Right cardiac atrium (tissue), 5 donors: ENCODE measurements at regions not wholly inside any gene's neighbourhood (a gene's known extent, or its start where the extent isn't known, plus 50 kb on each side); places are given as distances from the start of the nearest gene placed in this dataset.
A peak's percentile ranks its signal among the peaks of the same experiment; 100 is the strongest.

ENCODE experiments used
- ATAC-seq, 2 donors: fragments of 200-7000 bp; cut with Tn5 transposase; one replicate each; pipeline versions ENCODE4 v1.8.0 to v1.9.1; 2020; ENCODE audit warnings: moderate library complexity in 2 of 2, mild to moderate bottlenecking in 1 of 2
- DNase-seq, 3 donors: peaks; one replicate each; pipeline ENCODE4 v3.0.0-alpha.2; 2020
- H3K27ac ChIP-seq: one replicate; pipeline ENCODE4 v1.5.1; 2013; ENCODE audit warnings: mild to moderate bottlenecking, low read length, control low read depth, moderate library complexity
- H3K27me3 ChIP-seq: one replicate; pipeline ENCODE4 v1.6.1; 2013; ENCODE audit not compliant: control insufficient read depth, insufficient read depth
- H3K4me1 ChIP-seq: one replicate; pipeline ENCODE4 v1.6.1; 2013; ENCODE audit warnings: low read length; ENCODE audit not compliant: control insufficient read depth, insufficient read depth
- H3K4me3 ChIP-seq: one replicate; pipeline ENCODE4 v1.5.1; 2013; ENCODE audit warnings: low read length, control low read depth
- H3K9me3 ChIP-seq: one replicate; pipeline ENCODE4 v1.6.1; 2013; ENCODE audit warnings: low read length; ENCODE audit not compliant: control insufficient read depth
- WGBS: extraction: QIAGEN DNeasy Blood & Tissue Kit; methylation state at CpG from one replicate; pipeline ENCODE4 v1.1.7; 2013; 5-methylcytosine and 5-hydroxymethylcytosine counted together
- intact Hi-C, 4 donors: fragments of 100-400 bp; cut with DNase I; formaldehyde crosslinking; loops; one replicate each; pipeline versions ENCODE4 v1.11.0 to v1.14.0; 2022 to 2023
- donor health status: healthy with polysubstance abuse.
- donor health status: DM: no; HTN: yes; CAD: no.
- donor health status: DM: no; HTN: no; CAD: no.
- donor health status: DM: no; HTN: yes; CAD: no; lungs with severe emphysema.
- donor health status: DM: yes; HTN: yes; CAD: no.

DNA sequence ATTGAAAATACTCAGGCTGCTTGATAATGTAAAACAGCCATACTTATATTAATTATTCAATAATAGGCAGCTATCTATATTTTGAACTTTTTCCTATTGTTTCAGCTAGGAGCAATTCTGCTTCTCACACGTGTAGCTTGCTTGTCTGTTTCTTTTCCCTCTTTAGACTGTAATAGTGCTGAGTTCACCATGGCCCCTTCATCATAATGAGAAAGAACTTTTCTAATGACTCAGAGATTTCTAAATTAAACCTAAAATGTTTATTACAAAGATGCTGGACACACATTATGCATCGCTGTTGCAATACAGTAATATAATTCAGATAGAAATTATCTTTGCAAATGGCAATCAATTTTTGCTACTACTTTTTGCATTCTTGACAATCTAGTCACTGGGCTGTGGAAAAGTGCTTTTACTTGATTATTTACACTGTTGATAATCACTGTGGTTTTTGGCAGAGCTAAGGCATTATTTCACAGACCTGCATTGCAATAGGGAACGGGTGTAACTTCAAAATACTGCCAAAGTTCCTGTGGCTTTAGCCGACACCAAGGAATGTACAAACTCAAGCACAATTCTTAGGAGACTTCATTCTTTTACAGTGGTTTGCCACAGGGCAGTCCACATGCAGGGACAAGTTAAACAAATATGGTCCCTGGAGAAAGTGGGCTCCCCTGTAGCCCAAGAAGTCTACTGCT, 281.0 kb upstream of the TBL1XR1 start:
- 24% methylated on average over 4 of the region's 4 CpGs for WGBS
- DNase-seq (no peak), ATAC-seq (peak; percentile 95 to 98)
- Histone ChIP-seq H3K4me1 (no peaks in the 10 kb centered on the region), H3K4me3 (no peak overlapping the region), H3K9me3 (no peaks in the 10 kb centered on the region), H3K27ac (peak overlapping the region; percentile 82), H3K27me3 (no peaks in the 10 kb centered on the region)
- intact Hi-C loops = no loop called here

GRCh38 chr3:177479630-177480029, 282.3 kb upstream of the TBL1XR1 start:
- intact Hi-C loops = no loop called here
- no peaks in the 10 kb centered on the region for H3K27me3 ChIP-seq
- no peak overlapping the region for H3K27ac ChIP-seq
- no peaks in the 10 kb centered on the region for H3K4me1 ChIP-seq
- H3K9me3 ChIP-seq = no peaks in the 10 kb centered on the region
- H3K4me3 ChIP-seq = no peak overlapping the region
- ATAC-seq (no peak), DNase-seq (no peak)
- WGBS = 94% methylated on average over 2 of the region's 2 CpGs

DNA sequence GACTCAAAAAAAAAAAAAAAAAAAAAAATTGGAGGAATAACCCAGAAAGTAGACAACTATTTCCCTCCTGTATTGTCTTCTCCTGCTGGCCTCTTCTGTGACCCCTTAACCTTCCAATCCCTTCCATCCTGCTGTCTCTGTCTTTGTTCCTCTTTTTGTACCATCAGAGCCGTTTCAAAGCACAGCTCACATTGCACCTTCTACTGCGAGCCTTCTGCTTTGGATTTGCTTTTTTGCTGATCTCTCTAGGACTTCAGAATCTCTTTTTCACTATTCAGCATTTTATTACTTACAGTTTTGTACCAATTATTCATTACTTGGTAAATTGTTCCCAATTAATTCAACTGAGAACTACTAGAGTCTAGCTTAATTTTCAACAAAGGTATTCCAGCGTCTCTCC, 284.0 kb upstream of the TBL1XR1 start:
- Histone ChIP-seq H3K9me3 (no peaks in the 10 kb centered on the region), H3K4me1 (no peaks in the 10 kb centered on the region), H3K27me3 (no peaks in the 10 kb centered on the region), H3K27ac (no peak overlapping the region), H3K4me3 (no peak overlapping the region)
- intact Hi-C loops = no loop called here
- WGBS = 80% methylated on average over 3 of the region's 3 CpGs
- DNase-seq (no peak), ATAC-seq (no peak)

DNA sequence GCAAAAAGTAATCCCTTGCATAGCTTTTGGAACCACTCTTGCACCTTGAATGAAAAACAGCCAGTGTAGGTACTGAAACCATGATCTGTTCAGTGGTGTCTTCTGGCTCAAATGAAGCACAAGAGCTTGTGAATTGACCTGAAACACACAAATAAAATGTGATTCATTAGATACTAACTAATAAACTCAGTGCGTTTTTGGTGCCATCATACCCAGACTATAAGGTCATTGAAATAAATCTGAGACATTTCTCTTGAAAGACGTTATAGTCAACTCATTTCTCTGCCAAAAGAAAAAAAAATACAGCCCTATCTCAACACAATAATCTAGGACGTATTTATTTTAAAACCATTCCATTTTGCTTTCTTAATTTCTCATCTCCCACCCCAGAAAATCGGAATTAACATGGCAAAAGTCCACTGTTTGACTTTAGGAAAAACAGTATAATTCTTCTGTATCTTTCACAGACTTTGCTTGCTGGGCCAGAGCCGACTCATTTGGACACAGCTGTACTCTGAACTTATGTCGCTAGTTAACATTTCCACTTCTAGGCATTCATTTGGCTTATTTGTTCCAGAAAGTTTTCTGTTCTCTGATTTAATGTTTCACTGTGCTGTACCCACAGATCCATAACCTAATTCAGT, 284.9 kb upstream of the TBL1XR1 start:
- ATAC-seq (no peak), DNase-seq (peak in 1 of 3 donors; percentile 57)
- intact Hi-C loops = no loop called here
- Histone ChIP-seq H3K4me3 (no peak overlapping the region), H3K27me3 (no peaks in the 10 kb centered on the region), H3K9me3 (no peaks in the 10 kb centered on the region), H3K4me1 (no peaks in the 10 kb centered on the region), H3K27ac (no peak overlapping the region)
- 47% methylated on average over 6 of the region's 6 CpGs for WGBS

DNA sequence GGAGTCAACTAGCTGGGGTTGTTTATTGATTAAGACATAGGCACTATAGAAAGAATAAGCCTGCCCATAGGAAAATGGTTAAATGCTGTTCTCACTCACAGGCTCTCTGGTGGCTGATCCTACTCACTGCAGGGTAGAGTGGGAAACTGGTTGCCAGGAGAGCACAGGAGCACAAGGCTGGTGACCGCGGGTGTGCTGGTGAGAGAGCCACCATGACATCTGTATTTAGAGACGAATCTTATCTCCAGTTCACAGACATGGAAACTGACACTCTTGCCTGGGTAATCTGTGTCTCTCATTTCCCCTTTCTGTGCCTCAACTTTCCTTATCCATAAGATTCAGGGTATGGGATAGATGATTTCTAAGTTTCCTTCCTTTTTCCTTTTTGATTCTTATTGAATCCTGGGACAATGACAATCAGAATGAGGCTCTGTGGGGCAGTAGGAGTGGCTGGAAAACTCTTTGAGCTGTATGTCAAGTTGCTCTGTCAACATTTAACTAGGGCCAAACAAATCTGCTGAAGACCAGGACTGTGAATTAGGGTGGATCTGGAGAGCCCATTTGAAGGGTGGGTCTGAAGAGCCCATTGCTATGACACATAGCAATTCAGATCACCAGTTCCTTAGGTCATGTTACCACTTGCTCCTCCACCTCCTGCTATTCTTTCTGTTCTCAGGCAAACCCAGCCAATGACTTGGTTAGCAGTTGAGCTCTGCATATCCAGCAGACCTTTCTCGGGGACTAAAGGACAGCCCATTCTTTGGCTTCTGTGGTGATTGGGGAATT, 286.1 kb upstream of the TBL1XR1 start:
- Histone ChIP-seq H3K27me3 (no peaks in the 10 kb centered on the region), H3K4me3 (no peak overlapping the region), H3K4me1 (no peaks in the 10 kb centered on the region), H3K9me3 (no peaks in the 10 kb centered on the region), H3K27ac (no peak overlapping the region)
- ATAC-seq (peak in 1 of 2 donors; percentile 20), DNase-seq (no peak)
- intact Hi-C loops = no loop called here
- 68% methylated on average over 4 of the region's 4 CpGs for WGBS

GRCh38 chr3:177484206-177484605, 286.9 kb upstream of the TBL1XR1 start:
- no peak overlapping the region for H3K4me3 ChIP-seq
- ATAC-seq = no peak
- 95% methylated on average over 3 of the region's 3 CpGs for WGBS
- H3K27me3 ChIP-seq = no peaks in the 10 kb centered on the region
- no peaks in the 10 kb centered on the region for H3K4me1 ChIP-seq
- intact Hi-C loops = no loop called here
- no peak overlapping the region for H3K27ac ChIP-seq
- no peaks in the 10 kb centered on the region for H3K9me3 ChIP-seq
- no peak for DNase-seq

GRCh38 chr3:177484926-177485325, 287.6 kb upstream of the TBL1XR1 start:
- DNase-seq = no peak
- Histone ChIP-seq H3K4me1 (no peaks in the 10 kb centered on the region), H3K27me3 (no peaks in the 10 kb centered on the region), H3K9me3 (no peaks in the 10 kb centered on the region), H3K4me3 (no peak overlapping the region), H3K27ac (no peak overlapping the region)
- intact Hi-C loops = no loop called here
- 92% methylated on average over 2 of the region's 2 CpGs for WGBS
- no peak for ATAC-seq

- intact Hi-C loops = no loop called here
- no peaks in the 10 kb centered on the region for H3K27me3 ChIP-seq
- H3K4me1 ChIP-seq = peaks cover 2% of the 10 kb centered on the region
- H3K9me3 ChIP-seq = no peaks in the 10 kb centered on the region
- H3K27ac ChIP-seq = no peak overlapping the region
- ATAC-seq = peak in 1 of 2 donors; percentile 44
- no peak for DNase-seq
- WGBS = 66% methylated on average over 3 of the region's 3 CpGs
- no peak overlapping the region for H3K4me3 ChIP-seq
Observed at GRCh38 chr3:177487635-177488186, 290.4 kb upstream of the TBL1XR1 start.

- H3K4me3 ChIP-seq = no peak overlapping the region
- no peak overlapping the region for H3K27ac ChIP-seq
- ATAC-seq (no peak), DNase-seq (no peak)
- H3K9me3 ChIP-seq = no peaks in the 10 kb centered on the region
- H3K27me3 ChIP-seq = no peaks in the 10 kb centered on the region
- H3K4me1 ChIP-seq = peaks cover 2% of the 10 kb centered on the region
- 50% methylated on average over 2 of the region's 2 CpGs for WGBS
- intact Hi-C loops = no loop called here
Observed at GRCh38 chr3:177488740-177489139, 291.5 kb upstream of the TBL1XR1 start.

GRCh38 chr3:177490626-177491025, 293.3 kb upstream of the TBL1XR1 start:
- no peaks in the 10 kb centered on the region for H3K9me3 ChIP-seq
- ATAC-seq (peak in 1 of 2 donors; percentile 30), DNase-seq (no peak)
- WGBS = 57% methylated on average over 3 of the region's 3 CpGs
- no peak overlapping the region for H3K4me3 ChIP-seq
- H3K4me1 ChIP-seq = peaks cover 2% of the 10 kb centered on the region
- H3K27ac ChIP-seq = no peak overlapping the region
- intact Hi-C loops = no loop called here
- H3K27me3 ChIP-seq = no peaks in the 10 kb centered on the region
